Thyroid gland (tissue), 4 donors: ENCODE measurements at regions not wholly inside any gene's neighbourhood (a gene's known extent, or its start where the extent isn't known, plus 50 kb on each side); places are given as distances from the start of the nearest gene placed in this dataset.
"Not testable (repeated sequence)": the region's sequence is repeated elsewhere in the genome, so short reads cannot be mapped to it uniquely, and the experiment has no call there.

Experiments
- DNase-seq, 2 donors: peaks; one replicate each; pipeline ENCODE4 v3.0.0-alpha.2; 2019
- H3K27ac ChIP-seq, 3 donors: fragments of 200-600 bp; sonication (generic); 1 replicate in 2 of 3; 2 replicates in 1 of 3; pipeline ENCODE4 v1.5.1; 2016 to 2019; ENCODE audit warnings: mild to moderate bottlenecking in 1 of 3, moderate library complexity in 1 of 3
- H3K27me3 ChIP-seq: fragments of 200-600 bp; sonication (generic); one replicate; pipeline ENCODE4 v1.5.1; 2019
- H3K36me3 ChIP-seq, 2 donors: fragments of 200-600 bp; sonication (generic); one replicate each; pipeline ENCODE4 v1.5.1; 2016 to 2019
- H3K4me1 ChIP-seq, 2 donors: fragments of 200-600 bp; sonication (generic); one replicate each; pipeline ENCODE4 v1.5.1; 2017 to 2019
- H3K4me3 ChIP-seq, 3 donors: fragments of 200-600 bp; sonication (generic); replicated peaks in 1 of 3; 1 replicate in 2 of 3; 2 replicates in 1 of 3; pipeline ENCODE4 v1.5.1; 2016; ENCODE audit warnings: mild to moderate bottlenecking in 1 of 3
- H3K9me3 ChIP-seq: fragments of 200-600 bp; sonication (generic); one replicate; pipeline ENCODE4 v1.5.1; 2017
- CTCF ChIP-seq, 6 experiments: fragments of 200-600 bp in 3 of 6; fragments of 450-650 bp in 3 of 6; sonication (generic) in 3 of 6; IDR thresholded peaks; one replicate each; pipeline ENCODE4 v1.5.1; 2016 to 2019; ENCODE audit warnings: antibody characterized with exemption in 6 of 6, mild to moderate bottlenecking in 2 of 6, inconsistent platforms in 1 of 6, moderate library complexity in 1 of 6
- POLR2A ChIP-seq, 2 donors: fragments of 450-650 bp; IDR thresholded peaks; one replicate each; pipeline ENCODE4 v1.6.1; 2017; ENCODE audit warnings: antibody characterized with exemption in 2 of 2, mild to moderate bottlenecking in 2 of 2, moderate library complexity in 1 of 2
- WGBS, 2 donors: methylation state at CpG; one replicate each; pipeline ENCODE4 v1.1.5; 2017; 5-methylcytosine and 5-hydroxymethylcytosine counted together
- intact Hi-C: fragments of 100-400 bp; cut with DNase I; formaldehyde crosslinking; loops from one replicate; pipeline ENCODE4 v1.15.1; 2023

- Histone ChIP-seq H3K36me3 (no peaks in the 10 kb centered on the region), H3K27ac (no peak overlapping the region), H3K27me3 (no peaks in the 10 kb centered on the region), H3K4me3 (no peak overlapping the region), H3K9me3 (no peaks in the 10 kb centered on the region), H3K4me1 (no peaks in the 10 kb centered on the region)
- intact Hi-C loops: no loop called here
- no peak for DNase-seq
- TF ChIP-seq CTCF (IDR thresholded peaks at IDR 0.05) (no peak), POLR2A (IDR thresholded peaks at IDR 0.05) (no peak)
Measured at GRCh38 chr11:92046103-92046502, 178.5 kb upstream of the FAT3 start.

GRCh38 chr11:92045301-92045700 is 179.3 kb upstream of the FAT3 start:
- no peak overlapping the region for H3K4me3 ChIP-seq
- H3K27ac ChIP-seq: no peak overlapping the region
- H3K27me3 ChIP-seq: no peaks in the 10 kb centered on the region
- intact Hi-C loops: no loop called here
- H3K4me1 ChIP-seq: no peaks in the 10 kb centered on the region
- H3K9me3 ChIP-seq: no peaks in the 10 kb centered on the region
- no peaks in the 10 kb centered on the region for H3K36me3 ChIP-seq
- DNase-seq: no peak
- TF ChIP-seq POLR2A (IDR thresholded peaks at IDR 0.05): no peak
- TF ChIP-seq CTCF (IDR thresholded peaks at IDR 0.05): no peak

- H3K36me3 ChIP-seq: no peaks in the 10 kb centered on the region
- no peak overlapping the region for H3K4me3 ChIP-seq
- H3K4me1 ChIP-seq: no peaks in the 10 kb centered on the region
- H3K27me3 ChIP-seq: no peaks in the 10 kb centered on the region
- intact Hi-C loops: no loop called here
- WGBS, 2 donors: 92 to 94% methylated on average over 1 of the region's 1 CpG
- H3K9me3 ChIP-seq: no peaks in the 10 kb centered on the region
- H3K27ac ChIP-seq: no peak overlapping the region
- TF ChIP-seq POLR2A (IDR thresholded peaks at IDR 0.05): no peak
- no peak for TF ChIP-seq CTCF (IDR thresholded peaks at IDR 0.05)
- no peak for DNase-seq
Measured at GRCh38 chr11:92035488-92035887, 189.1 kb upstream of the FAT3 start.

- H3K27ac ChIP-seq, H3K27me3 ChIP-seq, H3K36me3 ChIP-seq, DNase-seq, H3K4me1 ChIP-seq, intact Hi-C loops, H3K9me3 ChIP-seq, H3K4me3 ChIP-seq: not testable (repeated sequence)
- WGBS, 2 donors: 80 to 85% methylated on average over 13 to 16 of the region's 16 CpGs
Measured at GRCh38 chr11:92027136-92027535, 197.5 kb upstream of the FAT3 start.

GRCh38 chr11:92026664-92027063 is 198.0 kb upstream of the FAT3 start:
- Histone ChIP-seq H3K27me3 (no peaks in the 10 kb centered on the region), H3K36me3 (no peaks in the 10 kb centered on the region), H3K9me3 (no peaks in the 10 kb centered on the region), H3K4me3 (no peak overlapping the region), H3K4me1 (no peaks in the 10 kb centered on the region), H3K27ac (no peak overlapping the region)
- WGBS, 2 donors: 88 to 89% methylated on average over 7 of the region's 7 CpGs
- intact Hi-C loops: no loop called here
- TF ChIP-seq CTCF (IDR thresholded peaks at IDR 0.05) (no peak), POLR2A (IDR thresholded peaks at IDR 0.05) (no peak)
- no peak for DNase-seq

DNA sequence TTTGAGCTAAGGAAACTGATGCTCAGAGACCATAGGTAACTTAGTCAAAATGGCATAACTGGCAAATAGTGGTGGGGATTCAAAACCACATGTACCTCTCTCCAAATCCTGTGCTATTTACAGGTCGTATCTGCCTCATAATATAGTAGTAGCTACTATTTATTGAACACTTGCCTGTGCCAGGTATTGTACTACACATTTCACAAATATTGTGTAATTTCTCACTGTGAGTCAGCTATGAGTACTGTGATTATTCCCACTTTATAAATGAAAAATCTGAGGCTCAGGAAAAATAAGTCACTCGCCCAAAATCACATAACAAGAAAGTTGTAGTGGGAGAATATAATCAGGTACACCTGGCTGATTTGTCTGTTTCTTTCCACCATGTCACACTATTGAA is 199.8 kb upstream of the FAT3 start:
- Histone ChIP-seq H3K4me1 (no peaks in the 10 kb centered on the region), H3K36me3 (no peaks in the 10 kb centered on the region), H3K9me3 (no peaks in the 10 kb centered on the region), H3K4me3 (no peak overlapping the region), H3K27me3 (no peaks in the 10 kb centered on the region), H3K27ac (no peak overlapping the region)
- 88 to 89% methylated on average over 2 of the region's 2 CpGs for WGBS, 2 donors
- no peak for DNase-seq
- intact Hi-C loops: no loop called here
- no peak for TF ChIP-seq POLR2A (IDR thresholded peaks at IDR 0.05)
- no peak for TF ChIP-seq CTCF (IDR thresholded peaks at IDR 0.05)
